Epithelial cell of proximal tubule (primary cell): ENCODE measurements at regions not wholly inside any gene's neighbourhood (a gene's known extent, or its start where the extent isn't known, plus 50 kb on each side); places are given as distances from the start of the nearest gene placed in this dataset.

ENCODE experiments used
- DNase-seq: peaks from one replicate; pipeline ENCODE4 v3.0.0-alpha.2; 2011; ENCODE audit warnings: low read depth
- H3K4me3 ChIP-seq: 2 replicates; pipeline ENCODE4 v1.5.1; 2011; ENCODE audit warnings: low read depth, mild to moderate bottlenecking, low read length
- CTCF ChIP-seq: conservative IDR thresholded peaks from 2 replicates; pipeline ENCODE4 v1.5.1; 2012; ENCODE audit warnings: low read depth, mild to moderate bottlenecking, low read length

- no peak for TF ChIP-seq CTCF
- H3K4me3 ChIP-seq, result no peak overlapping the region
- DNase-seq, result no peak
These were observed 207.7 kb upstream of the DACH1 start for GRCh38 chr13:72074663-72075062.

- no peak overlapping the region for H3K4me3 ChIP-seq
- TF ChIP-seq CTCF, result no peak
- no peak for DNase-seq
These were observed 205.3 kb upstream of the DACH1 start for GRCh38 chr13:72072261-72072660.

- DNase-seq, result no peak
- no peak for TF ChIP-seq CTCF
- H3K4me3 ChIP-seq, result no peak overlapping the region
These were observed 204.7 kb upstream of the DACH1 start for GRCh38 chr13:72071713-72072112.

- no peak overlapping the region for H3K4me3 ChIP-seq
- no peak for DNase-seq
- TF ChIP-seq CTCF, result no peak
These were observed 195.6 kb upstream of the DACH1 start for GRCh38 chr13:72062566-72062965.

GRCh38 chr13:72061613-72062012 is 194.6 kb upstream of the DACH1 start:
- no peak overlapping the region for H3K4me3 ChIP-seq
- TF ChIP-seq CTCF, result no peak
- no peak for DNase-seq

GRCh38 chr13:72050251-72050650 is 183.2 kb upstream of the DACH1 start:
- no peak for DNase-seq
- H3K4me3 ChIP-seq, result no peak overlapping the region
- no peak for TF ChIP-seq CTCF

- H3K4me3 ChIP-seq, result no peak overlapping the region
- no peak for DNase-seq
- TF ChIP-seq CTCF, result no peak
These were observed 176.4 kb upstream of the DACH1 start for GRCh38 chr13:72043366-72043765.
